ENCODE measurements at regions not wholly inside any gene's neighbourhood (a gene's known extent, or its start where the extent isn't known, plus 50 kb on each side); places are given as distances from the start of the nearest gene placed in this dataset.

- no peak overlapping the region for H3K27ac Mint-ChIP-seq
- no peak for ATAC-seq (ENCODE audit: low read depth in 2 of 2)
Observed at GRCh38 chr16:86975445-86975844, 341.7 kb downstream of the C16orf95 start.

GRCh38 chr16:86977076-86977676 lies 340.0 kb downstream of the C16orf95 start:
- Mint-ChIP-seq H3K4me3 (no peak overlapping the region), H3K27ac (no peak overlapping the region), H3K27me3 (peaks cover under 1 to 22% (median 10%) of the 10 kb centered on the region in 3 donors), H3K9me3 (peaks cover 0 to 5% (median 0%) of the 10 kb centered on the region in 7 donors), H3K4me1 (no peaks in the 10 kb centered on the region), H3K36me3 (no peaks in the 10 kb centered on the region)
- ATAC-seq (ENCODE audit: low read depth in 2 of 2) = no peak
- no peak for DNase-seq

More at GRCh38 chr16:86975445-86975844, 341.7 kb downstream of the C16orf95 start:
- DNase-seq = no peak
- Mint-ChIP-seq H3K9me3 (peaks cover 0 to 10% (median 0%) of the 10 kb centered on the region in 7 donors), H3K27me3 (peaks cover 6 to 27% (median 10%) of the 10 kb centered on the region in 3 donors), H3K4me1 (no peaks in the 10 kb centered on the region), H3K36me3 (no peaks in the 10 kb centered on the region), H3K4me3 (no peak overlapping the region)

- Mint-ChIP-seq H3K4me1 (no peaks in the 10 kb centered on the region), H3K27me3 (peaks cover 0 to 12% (median 6%) of the 10 kb centered on the region in 3 donors), H3K27ac (no peak overlapping the region), H3K4me3 (no peak overlapping the region), H3K9me3 (no peaks in the 10 kb centered on the region), H3K36me3 (no peaks in the 10 kb centered on the region)
- ATAC-seq (ENCODE audit: low read depth in 2 of 2) (no peak), DNase-seq (no peak)
Observed at GRCh38 chr16:86978445-86979030, 338.7 kb downstream of the C16orf95 start.

GRCh38 chr16:86979061-86979460 lies 338.1 kb downstream of the C16orf95 start:
- no peaks in the 10 kb centered on the region for H3K36me3 Mint-ChIP-seq
- no peak overlapping the region for H3K27ac Mint-ChIP-seq
- H3K27me3 Mint-ChIP-seq = peaks cover 0 to 12% (median 6%) of the 10 kb centered on the region in 3 donors
- no peaks in the 10 kb centered on the region for H3K4me1 Mint-ChIP-seq
- H3K4me3 Mint-ChIP-seq = no peak overlapping the region
- DNase-seq = no peak
- ATAC-seq (ENCODE audit: low read depth in 2 of 2) = no peak
- no peaks in the 10 kb centered on the region for H3K9me3 Mint-ChIP-seq

- Mint-ChIP-seq H3K36me3 (no peaks in the 10 kb centered on the region), H3K27ac (no peak overlapping the region), H3K4me1 (no peaks in the 10 kb centered on the region), H3K4me3 (no peak overlapping the region), H3K27me3 (peaks cover 0 to 12% (median 5%) of the 10 kb centered on the region in 3 donors), H3K9me3 (no peaks in the 10 kb centered on the region)
- DNase-seq (no peak), ATAC-seq (ENCODE audit: low read depth in 2 of 2) (no peak)
Observed at GRCh38 chr16:86979984-86980553, 337.1 kb downstream of the C16orf95 start.

GRCh38 chr16:86980644-86981043 lies 336.5 kb downstream of the C16orf95 start:
- no peaks in the 10 kb centered on the region for H3K9me3 Mint-ChIP-seq
- H3K36me3 Mint-ChIP-seq = no peaks in the 10 kb centered on the region
- H3K27me3 Mint-ChIP-seq = peaks cover 0 to 12% (median 0%) of the 10 kb centered on the region in 3 donors
- H3K4me3 Mint-ChIP-seq = no peak overlapping the region
- no peak for DNase-seq
- no peaks in the 10 kb centered on the region for H3K4me1 Mint-ChIP-seq
- H3K27ac Mint-ChIP-seq = no peak overlapping the region
- ATAC-seq (ENCODE audit: low read depth in 2 of 2) = no peak

GRCh38 chr16:86982347-86982596 lies 334.9 kb downstream of the C16orf95 start:
- Mint-ChIP-seq H3K27me3 (peaks cover 0 to 12% (median 0%) of the 10 kb centered on the region in 3 donors), H3K4me1 (no peaks in the 10 kb centered on the region), H3K36me3 (no peaks in the 10 kb centered on the region), H3K9me3 (peaks cover 0 to 2% (median 0%) of the 10 kb centered on the region in 7 donors), H3K27ac (peak overlapping the region in 1 of 6 donors; percentile 68), H3K4me3 (no peak overlapping the region)
- DNase-seq = no peak
- no peak for ATAC-seq (ENCODE audit: low read depth in 2 of 2)

GRCh38 chr16:86982912-86983311 lies 334.3 kb downstream of the C16orf95 start:
- DNase-seq (no peak), ATAC-seq (ENCODE audit: low read depth in 2 of 2) (no peak)
- Mint-ChIP-seq H3K4me1 (no peaks in the 10 kb centered on the region), H3K36me3 (no peaks in the 10 kb centered on the region), H3K4me3 (no peak overlapping the region), H3K9me3 (peaks cover 0 to 2% (median 0%) of the 10 kb centered on the region in 7 donors), H3K27ac (peak overlapping the region in 1 of 6 donors; percentile 67), H3K27me3 (peaks cover 0 to 12% (median 0%) of the 10 kb centered on the region in 3 donors)

GRCh38 chr16:86983621-86984020 lies 333.6 kb downstream of the C16orf95 start:
- H3K4me3 Mint-ChIP-seq = no peak overlapping the region
- no peak for DNase-seq
- peak overlapping the region in 1 of 6 donors; percentile 58 for H3K27ac Mint-ChIP-seq
- no peaks in the 10 kb centered on the region for H3K4me1 Mint-ChIP-seq
- no peak for ATAC-seq (ENCODE audit: low read depth in 2 of 2)
- peaks cover 0 to 12% (median 6%) of the 10 kb centered on the region in 3 donors for H3K27me3 Mint-ChIP-seq
- H3K36me3 Mint-ChIP-seq = no peaks in the 10 kb centered on the region
- H3K9me3 Mint-ChIP-seq = peaks cover 0 to 2% (median 0%) of the 10 kb centered on the region in 7 donors

- no peak overlapping the region for H3K4me3 Mint-ChIP-seq
- DNase-seq = no peak
- ATAC-seq (ENCODE audit: low read depth in 2 of 2) = no peak
- H3K36me3 Mint-ChIP-seq = no peaks in the 10 kb centered on the region
- H3K4me1 Mint-ChIP-seq = no peaks in the 10 kb centered on the region
- H3K27ac Mint-ChIP-seq = no peak overlapping the region
- H3K27me3 Mint-ChIP-seq = peaks cover under 1 to 16% (median 13%) of the 10 kb centered on the region in 3 donors
- H3K9me3 Mint-ChIP-seq = peaks cover 0 to 2% (median 0%) of the 10 kb centered on the region in 7 donors
Observed at GRCh38 chr16:86984343-86984742, 332.8 kb downstream of the C16orf95 start.

GRCh38 chr16:86984991-86985647 lies 332.1 kb downstream of the C16orf95 start:
- ATAC-seq (ENCODE audit: low read depth in 2 of 2) = no peak

GRCh38 chr16:86985648-86986015 lies 331.6 kb downstream of the C16orf95 start:
- Mint-ChIP-seq H3K27me3 (peaks cover 11 to 21% (median 17%) of the 10 kb centered on the region in 3 donors), H3K36me3 (no peaks in the 10 kb centered on the region), H3K9me3 (peaks cover 0 to 2% (median 0%) of the 10 kb centered on the region in 7 donors), H3K4me3 (no peak overlapping the region), H3K4me1 (peaks cover 0 to 4% (median 0%) of the 10 kb centered on the region in 3 donors), H3K27ac (no peak overlapping the region)
- no peak for ATAC-seq (ENCODE audit: low read depth in 2 of 2)
- DNase-seq = no peak

More at GRCh38 chr16:86984991-86985647, 332.1 kb downstream of the C16orf95 start:
- Mint-ChIP-seq H3K36me3 (no peaks in the 10 kb centered on the region), H3K9me3 (peaks cover 0 to 2% (median 0%) of the 10 kb centered on the region in 7 donors), H3K4me3 (no peak overlapping the region), H3K4me1 (peaks cover 0 to under 1% (median 0%) of the 10 kb centered on the region in 3 donors), H3K27ac (no peak overlapping the region), H3K27me3 (peaks cover 8 to 17% (median 17%) of the 10 kb centered on the region in 3 donors)
- DNase-seq = no peak

- Mint-ChIP-seq H3K9me3 (peaks cover 0 to 2% (median 0%) of the 10 kb centered on the region in 7 donors), H3K27ac (no peak overlapping the region)
- DNase-seq = no peak
Observed at GRCh38 chr16:86986136-86986535, 331.1 kb downstream of the C16orf95 start.

More at GRCh38 chr16:86986136-86986535, 331.1 kb downstream of the C16orf95 start:
- Mint-ChIP-seq H3K4me1 (peaks cover 0 to 4% (median 0%) of the 10 kb centered on the region in 3 donors), H3K4me3 (no peak overlapping the region), H3K36me3 (no peaks in the 10 kb centered on the region), H3K27me3 (peaks cover 15 to 25% (median 22%) of the 10 kb centered on the region in 3 donors)
- no peak for ATAC-seq (ENCODE audit: low read depth in 2 of 2)
